22Rv1 (cell line): ENCODE measurements at regions not wholly inside any gene's neighbourhood (a gene's known extent, or its start where the extent isn't known, plus 50 kb on each side); places are given as distances from the start of the nearest gene placed in this dataset.
A peak's percentile ranks its signal among the peaks of the same experiment; 100 is the strongest.
"Not testable (repeated sequence)": the region's sequence is repeated elsewhere in the genome, so short reads cannot be mapped to it uniquely, and the experiment has no call there.

Experiments used
- H3K27ac ChIP-seq: fragments of 450-650 bp; 2 replicates; pipeline ENCODE4 v1.5.1; 2017
- CTCF ChIP-seq: fragments of 450-650 bp; IDR thresholded peaks from 2 replicates; pipeline ENCODE4 v1.5.1; 2017; ENCODE audit warnings: mild to moderate bottlenecking
- ZFX ChIP-seq: fragments of 450-650 bp; IDR thresholded peaks from 2 replicates; pipeline ENCODE4 v1.6.1; 2017; ENCODE audit warnings: antibody characterized with exemption, borderline replicate concordance

GRCh38 chr9:31908891-31909480 lies 475.5 kb upstream of the ACO1 start:
- peak overlapping the region; percentile 59 for H3K27ac ChIP-seq

DNA sequence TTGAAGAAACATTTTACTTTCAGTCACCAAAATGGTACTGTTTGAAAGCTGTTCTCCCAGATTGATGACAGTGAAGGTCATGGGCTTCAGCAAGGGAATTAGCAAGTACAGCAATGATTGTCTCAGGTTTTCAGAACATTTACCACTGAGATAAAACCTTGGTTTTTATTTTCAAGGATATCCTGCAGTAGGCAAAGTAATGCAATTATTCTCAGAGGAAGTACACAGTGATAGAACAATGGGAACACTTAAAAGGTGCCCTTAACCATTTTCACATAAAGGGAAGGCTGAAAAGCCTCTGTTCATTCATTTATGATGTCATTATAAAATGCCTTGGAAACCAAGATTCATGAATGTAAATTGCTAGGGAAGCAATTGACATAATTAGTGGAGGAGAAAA lies 471.8 kb upstream of the ACO1 start:
- no peak overlapping the region for H3K27ac ChIP-seq
- TF ChIP-seq CTCF (no peak), ZFX (no peak)

More at GRCh38 chr9:31908891-31909480, 475.5 kb upstream of the ACO1 start:
- TF ChIP-seq CTCF (no peak), ZFX (no peak)

DNA sequence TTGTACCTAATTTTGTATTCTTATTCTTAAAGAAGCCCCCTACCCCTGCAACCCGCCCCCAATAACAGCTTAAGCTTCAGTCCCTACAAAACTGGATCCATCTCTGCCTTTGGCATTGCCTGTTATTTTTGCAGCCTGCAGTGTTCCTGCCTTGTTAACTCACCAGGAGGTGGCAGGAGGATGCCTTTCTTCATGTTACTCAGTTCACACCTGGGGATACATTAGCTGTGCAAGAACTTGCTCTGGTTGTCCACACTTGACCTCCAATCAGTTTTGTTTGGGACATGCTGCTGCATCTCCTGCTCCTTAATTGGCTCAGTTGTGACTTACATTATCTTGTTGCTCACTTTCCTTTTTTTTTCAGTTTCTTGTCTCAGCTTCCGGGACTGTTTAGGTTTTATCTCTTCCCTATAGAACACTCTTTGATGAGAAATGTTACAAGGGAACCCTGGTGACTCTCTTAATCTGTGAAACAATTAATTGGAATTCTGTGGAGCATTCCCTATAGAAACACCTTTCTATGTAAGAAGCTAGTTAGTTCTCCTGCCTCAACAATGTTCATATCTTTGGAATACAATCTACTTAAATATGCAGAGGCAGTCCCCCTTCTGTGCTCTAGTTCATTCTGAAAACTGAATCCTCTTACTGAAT lies 467.7 kb upstream of the ACO1 start:
- TF ChIP-seq ZFX, result no peak
- TF ChIP-seq CTCF, result peak; percentile 76
- H3K27ac ChIP-seq, result no peak overlapping the region

- not testable (repeated sequence) for H3K27ac ChIP-seq
These were observed 446.7 kb upstream of the ACO1 start for GRCh38 chr9:31937737-31938136.

DNA sequence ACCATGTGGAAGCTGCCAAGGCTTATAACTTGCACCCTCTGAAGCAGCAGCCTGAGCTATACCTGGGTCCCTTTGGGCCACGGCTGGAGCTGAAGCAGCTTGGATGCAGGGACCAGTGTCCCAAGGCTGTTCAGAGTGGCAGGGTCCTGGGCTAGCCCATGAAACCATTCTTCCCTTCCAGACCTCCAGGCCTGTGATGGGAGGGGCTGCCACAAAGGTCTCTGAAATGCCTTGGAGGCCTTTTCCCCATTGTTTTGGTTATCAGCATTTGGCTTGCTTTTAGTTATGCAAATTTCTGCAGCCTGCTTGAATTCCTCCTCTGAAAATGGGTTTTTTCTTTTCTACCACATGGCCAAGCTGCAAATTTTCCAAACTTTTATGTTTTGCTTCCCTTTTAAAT lies 433.7 kb upstream of the ACO1 start:
- H3K27ac ChIP-seq, result no peak overlapping the region
- no peak for TF ChIP-seq CTCF
- TF ChIP-seq ZFX, result no peak

DNA sequence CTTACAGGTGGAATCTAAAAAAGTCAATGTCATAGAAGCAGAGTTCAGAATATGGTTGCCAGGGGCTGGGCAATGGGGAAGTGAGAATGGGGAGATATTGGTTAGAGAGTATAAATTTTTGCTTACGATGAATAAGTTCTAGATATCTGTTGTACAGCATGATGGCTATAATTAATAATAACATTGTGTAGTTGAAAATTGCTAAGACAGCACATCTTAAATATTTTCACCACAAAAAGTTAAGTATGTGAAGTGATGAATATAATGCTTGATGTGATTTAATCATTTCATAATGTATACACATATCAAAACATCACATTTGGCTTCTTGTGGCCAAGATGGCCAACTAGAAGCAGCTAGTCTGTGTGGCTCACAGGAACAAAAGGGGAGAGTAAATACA lies 425.9 kb upstream of the ACO1 start:
- TF ChIP-seq ZFX (no peak), CTCF (no peak)
- no peak overlapping the region for H3K27ac ChIP-seq

DNA sequence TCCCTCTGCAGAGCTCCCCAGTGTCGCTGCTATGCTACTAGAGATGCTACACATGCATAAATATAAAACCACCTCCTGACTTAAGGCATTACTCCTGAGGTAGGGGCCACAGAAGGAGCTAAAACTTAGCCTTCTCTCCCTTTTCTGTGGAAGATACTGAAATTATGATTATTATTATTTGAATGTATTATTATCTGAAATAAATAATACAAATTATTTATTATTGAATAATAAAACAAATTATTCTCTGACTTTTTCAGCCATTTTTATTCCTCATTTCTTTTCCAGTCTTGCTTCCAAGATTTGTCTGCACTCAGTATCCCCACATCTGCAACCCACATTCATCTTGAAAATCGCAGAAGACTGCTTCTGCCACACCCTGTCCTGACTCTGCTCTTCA lies 414.9 kb upstream of the ACO1 start:
- TF ChIP-seq ZFX, result no peak
- no peak overlapping the region for H3K27ac ChIP-seq

DNA sequence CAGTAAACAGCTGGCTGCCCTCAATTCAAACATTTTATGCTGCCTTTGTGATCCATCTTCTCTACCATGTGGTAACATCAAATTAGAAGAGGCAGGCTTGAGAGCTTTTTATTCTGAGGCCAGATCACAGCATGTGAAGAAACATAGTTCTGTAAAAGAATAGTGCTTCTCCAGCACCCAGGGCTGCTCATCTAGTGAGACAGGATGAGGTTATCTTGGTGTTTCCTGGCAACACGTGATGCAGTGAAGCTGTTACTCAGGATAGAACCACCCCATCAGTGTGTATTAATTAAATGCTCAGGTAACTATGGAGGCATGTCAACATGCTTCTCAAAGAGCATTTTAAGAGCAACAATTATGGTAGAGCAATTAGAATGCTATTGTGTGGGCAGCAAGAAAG lies 400.5 kb upstream of the ACO1 start:
- no peak for TF ChIP-seq ZFX
- TF ChIP-seq CTCF, result no peak
- H3K27ac ChIP-seq, result no peak overlapping the region
